ENCODE measurements at regions not wholly inside any gene's neighbourhood (a gene's known extent, or its start where the extent isn't known, plus 50 kb on each side); places are given as distances from the start of the nearest gene placed in this dataset.

GRCh38 chr3:181578743-181579142 lies 133.0 kb upstream of the SOX2 start:
- DNase-seq (ENCODE audit: low spot score): no peak
- Histone ChIP-seq H3K9me3 (ENCODE audit: control insufficient read depth in 4 of 4, low read length in 3 of 4) (no peaks in the 10 kb centered on the region), H3K27me3 (ENCODE audit: control insufficient read depth in 4 of 4, insufficient read depth in 4 of 4, low read length in 3 of 4) (peaks cover 0 to 2% (median 0%) of the 10 kb centered on the region in 4 donors), H3K4me1 (ENCODE audit: control insufficient read depth in 4 of 4, insufficient read depth in 4 of 4, low read length in 3 of 4) (no peaks in the 10 kb centered on the region), H3K27ac (ENCODE audit: low read depth in 1 of 2, low read length in 2 of 2) (no peak overlapping the region), H3K4me3 (ENCODE audit: low read depth in 1 of 3, low read length in 3 of 3) (no peak overlapping the region), H3K36me3 (ENCODE audit: control insufficient read depth in 4 of 4, insufficient read depth in 3 of 4, low read depth in 1 of 4, low read length in 3 of 4) (no peaks in the 10 kb centered on the region), H3K9ac (ENCODE audit: low read depth in 1 of 2, low read length in 2 of 2) (no peak overlapping the region)
- WGBS: 81% methylated on average over 2 of the region's 2 CpGs
- TF ChIP-seq HNF4A (conservative IDR thresholded peaks at IDR 0.05): no peak
- no peak for TF ChIP-seq CTCF (IDR thresholded peaks at IDR 0.05; ENCODE audit: low read depth, low read length, missing input control)
- TF ChIP-seq TAF1 (conservative IDR thresholded peaks at IDR 0.05): no peak
- no peak for TF ChIP-seq NR2F2 (IDR thresholded peaks at IDR 0.05)
- no peak for TF ChIP-seq HNF4G (IDR thresholded peaks at IDR 0.05)
- TF ChIP-seq ZBTB33 (IDR thresholded peaks at IDR 0.05): no peak
- TF ChIP-seq JUND (IDR thresholded peaks at IDR 0.05): no peak
- no peak for TF ChIP-seq YY1 (IDR thresholded peaks at IDR 0.05)
- TF ChIP-seq GABPA (IDR thresholded peaks at IDR 0.05 in 1 of 2, conservative IDR thresholded peaks at IDR 0.05 in 1 of 2): no peak
- TF ChIP-seq RXRA (IDR thresholded peaks at IDR 0.05): no peak
- no peak for TF ChIP-seq SP1 (IDR thresholded peaks at IDR 0.05)
- no peak for TF ChIP-seq MAX (IDR thresholded peaks at IDR 0.05)
- TF ChIP-seq REST (IDR thresholded peaks at IDR 0.05): no peak
- TF ChIP-seq FOXA1 (IDR thresholded peaks at IDR 0.05): no peak
- TF ChIP-seq, protein P1, sequence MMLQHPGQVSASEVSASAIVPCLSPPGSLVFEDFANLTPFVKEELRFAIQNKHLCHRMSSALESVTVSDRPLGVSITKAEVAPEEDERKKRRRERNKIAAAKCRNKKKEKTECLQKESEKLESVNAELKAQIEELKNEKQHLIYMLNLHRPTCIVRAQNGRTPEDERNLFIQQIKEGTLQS (IDR thresholded peaks at IDR 0.05): no peak
- TF ChIP-seq FOXA2 (IDR thresholded peaks at IDR 0.05): no peak
- no peak for TF ChIP-seq EGR1 (IDR thresholded peaks at IDR 0.05; ENCODE audit: low read depth in 2 of 2)
- TF ChIP-seq RAD21 (IDR thresholded peaks at IDR 0.05): no peak
